ENCODE measurements at regions not wholly inside any gene's neighbourhood (a gene's known extent, or its start where the extent isn't known, plus 50 kb on each side); places are given as distances from the start of the nearest gene placed in this dataset.

GRCh38 chr3:22933051-22933840 is 269.9 kb upstream of the UBE2E2 start (continued):
- no peak for TF ChIP-seq REST (IDR thresholded peaks at IDR 0.05; ENCODE audit: low read depth, low read length)
- TF ChIP-seq FOXJ3 (CRISPR knock-in tag; IDR thresholded peaks at IDR 0.05), result no peak
- no peak for TF ChIP-seq CTCF (IDR thresholded peaks at IDR 0.05)
- no peak for TF ChIP-seq RCOR1 (IDR thresholded peaks at IDR 0.05; ENCODE audit: low read length)
- TF ChIP-seq ELF1 (IDR thresholded peaks at IDR 0.05), result no peak
- no peak for TF ChIP-seq MAX (IDR thresholded peaks at IDR 0.05; ENCODE audit: low read depth)

- H3K36me3 ChIP-seq (replicated peaks in 1 of 2; ENCODE audit: control insufficient read depth in 1 of 2, insufficient read depth in 2 of 2, low read length in 1 of 2), result no peaks in the 10 kb centered on the region
- no peak overlapping the region for H3K4me3 ChIP-seq (ENCODE audit: low read depth in 2 of 2, low read length in 1 of 2)
- no peaks in the 10 kb centered on the region for H4K20me1 ChIP-seq (ENCODE audit: insufficient read depth)
- CTCF ChIA-PET, result no interaction called here
- no peaks in the 10 kb centered on the region for H3K9me2 ChIP-seq
- H3K4me2 ChIP-seq, result no peak overlapping the region
- TF ChIP-seq POLR2AphosphoS5 (IDR thresholded peaks at IDR 0.05; ENCODE audit: low read depth, low read length) (no peak), RXRA (IDR thresholded peaks at IDR 0.05; ENCODE audit: borderline replicate concordance, low read depth) (no peak), GABPA (IDR thresholded peaks at IDR 0.05; ENCODE audit: low read depth) (no peak), MAX (IDR thresholded peaks at IDR 0.05; ENCODE audit: low read depth) (no peak), TEAD4 (IDR thresholded peaks at IDR 0.05; ENCODE audit: borderline replicate concordance, insufficient read depth) (no peak), EZH2phosphoT487 (IDR thresholded peaks at IDR 0.05; ENCODE audit: borderline replicate concordance, low read depth) (no peak)
- H3K9me3 ChIP-seq, result no peaks in the 10 kb centered on the region
- no peak for DNase-seq
- H3K79me2 ChIP-seq (ENCODE audit: insufficient read depth), result no peaks in the 10 kb centered on the region
- no peaks in the 10 kb centered on the region for H3F3A ChIP-seq (replicated peaks; ENCODE audit: insufficient read depth)
- no peak overlapping the region for H2AFZ ChIP-seq (ENCODE audit: low read depth)
- H3K4me1 ChIP-seq (ENCODE audit: control insufficient read depth in 1 of 2, insufficient read depth in 2 of 2, low read depth in 1 of 2, low read length in 1 of 2), result no peaks in the 10 kb centered on the region
- H3K9ac ChIP-seq, result no peak overlapping the region
- POLR2A ChIA-PET, result no interaction called here
- H3K27ac ChIP-seq (ENCODE audit: low read depth in 2 of 2, low read length in 1 of 2), result no peak overlapping the region
- no peaks in the 10 kb centered on the region for H3K27me3 ChIP-seq (ENCODE audit: insufficient read depth)
Measured at GRCh38 chr3:22933841-22934116, 269.3 kb upstream of the UBE2E2 start.

All from SK-N-SH (cell line).